Coronary artery (tissue), 2 donors: ENCODE measurements at regions not wholly inside any gene's neighbourhood (a gene's known extent, or its start where the extent isn't known, plus 50 kb on each side); places are given as distances from the start of the nearest gene placed in this dataset.

Experiments
- DNase-seq: peaks from one replicate; pipeline ENCODE4 v3.0.0-alpha.2; 2017; ENCODE audit warnings: low spot score
- H3K27ac ChIP-seq, 2 donors: fragments of 200-600 bp; sonication (generic); one replicate each; pipeline ENCODE4 v1.5.1; 2016 to 2019
- H3K4me3 ChIP-seq: fragments of 200-600 bp; sonication (generic); 2 replicates; pipeline ENCODE4 v1.5.1; 2016; ENCODE audit warnings: mild to moderate bottlenecking, moderate library complexity
- CTCF ChIP-seq: fragments of 200-600 bp; sonication (generic); IDR thresholded peaks from one replicate; pipeline ENCODE4 v1.5.1; 2019; ENCODE audit warnings: antibody characterized with exemption

GRCh38 chr2:103222969-103223368 is 461.1 kb downstream of the TMEM182 start:
- no peak for DNase-seq
- TF ChIP-seq CTCF = no peak
- H3K4me3 ChIP-seq = no peak overlapping the region
- no peak overlapping the region for H3K27ac ChIP-seq

- H3K4me3 ChIP-seq = no peak overlapping the region
- H3K27ac ChIP-seq = no peak overlapping the region
- no peak for TF ChIP-seq CTCF
- no peak for DNase-seq
Observed at GRCh38 chr2:103230796-103231195, 469.0 kb downstream of the TMEM182 start.

DNA sequence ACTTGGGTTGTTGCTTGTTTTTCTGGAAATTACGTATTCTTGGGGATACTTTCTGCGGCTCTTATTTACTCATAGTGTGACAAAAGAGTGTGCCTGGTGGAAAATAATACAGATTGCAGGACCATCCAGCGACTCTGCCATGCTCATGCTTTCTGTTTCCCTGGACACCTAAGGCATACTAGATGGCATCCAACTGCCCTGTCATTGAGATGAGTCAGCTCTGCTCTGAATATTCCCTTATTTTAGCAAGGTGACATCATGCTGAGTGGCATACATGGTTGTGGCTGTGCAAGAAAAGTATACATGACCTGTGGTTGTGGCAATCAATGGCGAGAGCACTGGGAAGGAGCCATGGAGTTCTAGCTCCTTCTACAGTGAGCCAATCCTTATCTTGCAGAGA is 471.0 kb downstream of the TMEM182 start:
- H3K27ac ChIP-seq = no peak overlapping the region
- TF ChIP-seq CTCF = no peak
- H3K4me3 ChIP-seq = no peak overlapping the region
- DNase-seq = no peak

DNA sequence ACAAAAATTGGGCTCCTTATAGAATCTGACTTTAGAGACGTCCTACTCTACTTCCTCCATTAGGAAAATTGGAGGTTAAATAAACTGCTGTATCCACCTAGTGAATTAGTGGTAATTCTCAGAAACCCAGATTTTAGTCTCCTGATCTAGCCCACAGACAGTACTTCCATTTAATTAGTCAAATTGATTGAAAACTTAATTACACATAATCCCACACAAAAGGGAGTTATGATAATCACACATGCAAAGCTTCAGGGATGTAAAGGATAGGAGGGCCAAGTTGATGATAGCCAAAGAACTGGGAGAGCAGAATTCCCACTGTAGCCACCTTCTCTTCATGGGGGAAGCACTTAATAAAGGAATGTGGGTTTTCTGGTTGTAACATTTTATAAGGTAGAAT is 471.9 kb downstream of the TMEM182 start:
- no peak for DNase-seq
- Histone ChIP-seq H3K4me3 (no peak overlapping the region), H3K27ac (no peak overlapping the region)
- TF ChIP-seq CTCF = no peak

DNA sequence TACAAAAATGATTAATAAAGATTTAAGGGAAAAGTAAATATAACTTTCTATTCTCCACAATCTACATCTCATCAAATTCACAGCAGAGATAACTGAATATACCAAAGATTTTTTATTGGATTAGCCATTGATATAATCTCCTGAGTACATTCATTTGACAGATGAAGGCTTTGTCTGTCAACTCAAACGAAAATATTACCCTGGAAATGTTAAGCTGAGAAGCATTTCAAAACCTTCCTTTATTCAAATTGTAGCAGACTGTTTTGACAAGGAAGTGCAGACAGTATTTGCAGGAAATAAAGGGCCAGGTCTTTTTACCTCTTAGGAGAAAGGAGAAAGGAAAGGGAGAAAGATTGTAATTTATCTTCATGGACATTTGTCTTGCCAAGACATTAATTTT is 473.5 kb downstream of the TMEM182 start:
- TF ChIP-seq CTCF = no peak
- Histone ChIP-seq H3K4me3 (no peak overlapping the region), H3K27ac (no peak overlapping the region)
- no peak for DNase-seq

- H3K27ac ChIP-seq = no peak overlapping the region
- no peak for DNase-seq
- no peak for TF ChIP-seq CTCF
- no peak overlapping the region for H3K4me3 ChIP-seq
Observed at GRCh38 chr2:103249462-103249861, 487.6 kb downstream of the TMEM182 start.

- Histone ChIP-seq H3K27ac (no peak overlapping the region), H3K4me3 (no peak overlapping the region)
- no peak for DNase-seq
- TF ChIP-seq CTCF = no peak
Observed at GRCh38 chr2:103252781-103253180, 490.9 kb downstream of the TMEM182 start.
